Heart right ventricle (tissue), 16 donors: ENCODE measurements at regions not wholly inside any gene's neighbourhood (a gene's known extent, or its start where the extent isn't known, plus 50 kb on each side); places are given as distances from the start of the nearest gene placed in this dataset.

Experiments used
- ATAC-seq, 8 donors: fragments of 200-7000 bp; cut with Tn5 transposase; one replicate each; pipeline ENCODE4 v1.9.1; 2020; ENCODE audit warnings: mild to moderate bottlenecking in 8 of 8, moderate library complexity in 8 of 8, moderate number of reproducible peaks in 1 of 8
- DNase-seq, 2 donors: peaks; one replicate each; pipeline ENCODE4 v3.0.0-alpha.2; 2020
- H3K27ac ChIP-seq, 10 donors: fragments of 200-600 bp; sonication (generic) in 2 of 10; one replicate each; pipeline versions ENCODE4 v1.5.0 to v1.8.0; 2020 to 2022; ENCODE audit warnings: mild to moderate bottlenecking in 3 of 10
- H3K27me3 ChIP-seq, 7 donors: fragments of 200-600 bp; one replicate each; pipeline ENCODE4 v1.8.0; 2021 to 2022; ENCODE audit warnings: mild to moderate bottlenecking in 2 of 7
- H3K36me3 ChIP-seq, 9 donors: fragments of 200-600 bp; sonication (generic) in 1 of 9; one replicate each; pipeline versions ENCODE4 v1.5.0 to v1.8.0; 2020 to 2022; ENCODE audit warnings: mild to moderate bottlenecking in 2 of 9
- H3K4me1 ChIP-seq, 9 donors: fragments of 200-600 bp; sonication (generic) in 1 of 9; one replicate each; pipeline versions ENCODE4 v1.5.0 to v1.8.0; 2020 to 2022; ENCODE audit warnings: mild to moderate bottlenecking in 4 of 9
- H3K4me3 ChIP-seq, 10 donors: fragments of 200-600 bp; sonication (generic) in 2 of 10; one replicate each; pipeline versions ENCODE4 v1.5.0 to v1.8.0; 2020 to 2022; ENCODE audit warnings: mild to moderate bottlenecking in 7 of 10, moderate library complexity in 2 of 10
- H3K9me3 ChIP-seq, 11 donors: fragments of 200-600 bp in 10 of 11; sonication (generic) in 2 of 11; one replicate each; pipeline versions ENCODE4 v1.5.0 to v1.8.0; 2013 to 2022; ENCODE audit warnings: mild to moderate bottlenecking in 2 of 11, control low read depth in 1 of 11, moderate library complexity in 1 of 11
- WGBS, 2 donors: extraction: QIAGEN DNeasy Blood & Tissue Kit; methylation state at CpG; one replicate each; pipeline ENCODE4 v1.1.7; 2013; ENCODE audit warnings: inconsistent platforms in 1 of 2; 5-methylcytosine and 5-hydroxymethylcytosine counted together
- intact Hi-C, 10 donors: fragments of 100-400 bp; cut with DNase I; formaldehyde crosslinking; loops; one replicate each; pipeline versions ENCODE4 v1.11.1 to v1.14.2; 2022
- TF ChIP-seq, protein P1 (sequence below), 9 donors: fragments of 200-600 bp; sonication (generic) in 2 of 9; IDR thresholded peaks; one replicate each; pipeline versions ENCODE4 v1.5.0 to v1.8.0; 2021 to 2022; ENCODE audit warnings: antibody characterized with exemption in 9 of 9, mild to moderate bottlenecking in 5 of 9, moderate library complexity in 1 of 9
- donor health status: Arrhythmogenic right ventricular cardiomyopathy.
- donor health status: ischemic (EF 13 %, LVEDD 7.1; RV severe dilation, severe dysfunction).
- donor health status: healthy with polysubstance abuse.
- donor health status: DM: no; HTN: yes; CAD: no.
- donor health status: DM: no; HTN: no; CAD: no.
- donor health status: ischemic (EF 25% LVEDD 6.9; RV normal size, moderate dysfunction).
- donor health status: ischemic (EF 25% LVEDD 5.7; RV mildly dilated, moderate dysfunction).
- donor health status: healthy.
- donor health status: DM: yes; HTN: yes; CAD: no.
- donor health status: Ischemic cardiomyopathy.
- donor health status: ischemic (EF 35%, LVEDD 5.7; RV mildly dilated, moderate dysfunction).
- donor health status: nonischemic (EF 11% LVEDD 7.7; RV severe dilation, severe dysfunction).
- donor health status: DM: yes; HTN: yes; CAD: no.
- donor health status: PGD.
- donor health status: ischemic (EF 29% LVEDD 5.4; RV normal size, mild dysfunction).
- donor health status: nonischemic (EF 23%, LVEDD 6.1; RV moderate dilation, normal function).

DNA sequence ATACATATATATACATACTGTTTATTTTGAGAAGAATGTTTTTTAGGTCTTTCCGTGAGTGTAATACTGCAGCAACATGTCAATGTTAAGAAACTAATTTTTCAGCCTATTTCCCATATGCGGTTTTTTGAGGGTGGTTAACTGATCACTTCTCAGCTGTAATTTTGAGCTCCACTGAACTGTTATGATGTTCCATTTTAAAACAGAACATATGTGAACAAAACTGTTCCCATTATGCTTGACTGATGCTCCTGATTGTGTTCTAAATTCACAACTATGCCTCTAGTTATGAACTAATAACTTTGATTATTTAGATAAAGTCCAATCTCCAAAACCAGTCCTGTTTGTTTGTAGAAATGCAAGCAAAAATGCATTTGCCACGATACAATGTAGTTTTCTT is 511.2 kb upstream of the FSIP2 start:
- intact Hi-C loops = no loop called here
- H3K4me3 ChIP-seq = no peak overlapping the region
- no peaks in the 10 kb centered on the region for H3K27me3 ChIP-seq
- H3K27ac ChIP-seq = no peak overlapping the region
- TF ChIP-seq, protein P1, sequence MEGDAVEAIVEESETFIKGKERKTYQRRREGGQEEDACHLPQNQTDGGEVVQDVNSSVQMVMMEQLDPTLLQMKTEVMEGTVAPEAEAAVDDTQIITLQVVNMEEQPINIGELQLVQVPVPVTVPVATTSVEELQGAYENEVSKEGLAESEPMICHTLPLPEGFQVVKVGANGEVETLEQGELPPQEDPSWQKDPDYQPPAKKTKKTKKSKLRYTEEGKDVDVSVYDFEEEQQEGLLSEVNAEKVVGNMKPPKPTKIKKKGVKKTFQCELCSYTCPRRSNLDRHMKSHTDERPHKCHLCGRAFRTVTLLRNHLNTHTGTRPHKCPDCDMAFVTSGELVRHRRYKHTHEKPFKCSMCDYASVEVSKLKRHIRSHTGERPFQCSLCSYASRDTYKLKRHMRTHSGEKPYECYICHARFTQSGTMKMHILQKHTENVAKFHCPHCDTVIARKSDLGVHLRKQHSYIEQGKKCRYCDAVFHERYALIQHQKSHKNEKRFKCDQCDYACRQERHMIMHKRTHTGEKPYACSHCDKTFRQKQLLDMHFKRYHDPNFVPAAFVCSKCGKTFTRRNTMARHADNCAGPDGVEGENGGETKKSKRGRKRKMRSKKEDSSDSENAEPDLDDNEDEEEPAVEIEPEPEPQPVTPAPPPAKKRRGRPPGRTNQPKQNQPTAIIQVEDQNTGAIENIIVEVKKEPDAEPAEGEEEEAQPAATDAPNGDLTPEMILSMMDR (IDR thresholded peaks at IDR 0.05) = no peak
- peaks cover 0 to 9% (median 0%) of the 10 kb centered on the region in 11 donors for H3K9me3 ChIP-seq
- ATAC-seq = no peak
- 74 to 78% methylated on average over 3 of the region's 3 CpGs for WGBS, 2 donors
- no peak for DNase-seq
- H3K36me3 ChIP-seq = no peaks in the 10 kb centered on the region
- H3K4me1 ChIP-seq = no peaks in the 10 kb centered on the region

DNA sequence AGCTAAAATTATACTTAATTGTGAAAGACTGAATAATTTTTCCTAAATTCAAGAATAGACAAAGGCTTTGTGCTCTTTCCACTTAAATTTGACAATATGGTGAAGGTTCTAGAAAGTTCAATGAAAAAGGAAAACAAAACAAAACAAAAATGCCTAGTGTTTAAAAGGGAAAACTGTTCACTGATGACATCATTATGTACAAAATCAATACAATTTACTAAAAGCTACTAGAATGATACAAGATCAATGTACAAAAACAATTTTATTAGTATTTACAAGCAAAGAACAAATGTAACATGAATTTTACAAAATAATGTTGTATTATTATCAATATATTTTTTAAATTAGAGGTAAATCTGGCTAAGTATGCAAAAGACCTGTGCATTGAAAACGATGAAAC is 499.1 kb upstream of the FSIP2 start:
- no peak for ATAC-seq
- TF ChIP-seq, protein P1 (IDR thresholded peaks at IDR 0.05) = no peak
- H3K4me3 ChIP-seq = no peak overlapping the region
- intact Hi-C loops = no loop called here
- no peak overlapping the region for H3K27ac ChIP-seq
- H3K27me3 ChIP-seq = no peaks in the 10 kb centered on the region
- H3K4me1 ChIP-seq = no peaks in the 10 kb centered on the region
- 61 to 68% methylated on average over 1 of the region's 1 CpG for WGBS, 2 donors
- DNase-seq = no peak
- peaks cover 0 to 44% (median 9%) of the 10 kb centered on the region in 11 donors for H3K9me3 ChIP-seq
- no peaks in the 10 kb centered on the region for H3K36me3 ChIP-seq

DNA sequence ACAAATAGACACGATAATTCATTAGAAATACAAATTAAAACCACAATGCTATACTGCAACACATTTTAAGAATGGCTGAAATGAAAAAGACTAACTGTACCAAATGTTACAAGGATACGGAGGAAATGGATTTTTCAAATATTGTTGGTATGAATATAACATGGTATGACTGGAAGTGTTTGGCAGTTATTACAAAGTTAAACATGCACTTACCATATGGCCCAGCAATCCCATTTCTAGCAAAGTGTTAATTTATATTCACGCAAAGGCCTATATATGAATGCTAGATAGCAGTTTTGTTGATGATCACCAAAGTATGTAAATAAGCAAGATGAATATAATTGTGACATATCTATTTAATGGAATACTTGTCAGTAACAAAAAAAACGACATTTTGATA is 497.8 kb upstream of the FSIP2 start:
- Histone ChIP-seq H3K27me3 (no peaks in the 10 kb centered on the region), H3K9me3 (peaks cover 0 to 35% (median 9%) of the 10 kb centered on the region in 11 donors), H3K4me3 (no peak overlapping the region), H3K27ac (no peak overlapping the region), H3K4me1 (no peaks in the 10 kb centered on the region), H3K36me3 (no peaks in the 10 kb centered on the region)
- ATAC-seq = no peak
- TF ChIP-seq, protein P1 (IDR thresholded peaks at IDR 0.05) = no peak
- DNase-seq = no peak
- intact Hi-C loops = no loop called here
- 68 to 73% methylated on average over 4 of the region's 4 CpGs for WGBS, 2 donors

DNA sequence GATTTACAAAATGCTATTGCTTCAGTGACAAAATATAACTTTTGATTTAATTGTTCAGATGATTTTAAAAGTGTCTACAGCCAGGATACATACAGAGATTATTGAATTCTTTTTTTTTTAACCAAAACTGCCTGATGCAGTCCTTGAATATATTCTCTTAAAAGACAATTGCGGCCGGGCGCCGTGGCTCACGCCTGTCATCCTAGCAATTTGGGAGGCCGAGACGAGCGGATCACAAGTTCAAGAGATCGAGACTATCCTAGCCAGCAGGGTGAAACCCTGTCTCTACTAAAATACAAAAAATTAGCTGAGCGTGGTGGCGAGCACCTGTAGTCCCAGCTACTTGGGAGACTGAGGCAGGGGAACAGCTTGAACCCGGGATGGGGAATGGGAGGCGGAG is 497.0 kb upstream of the FSIP2 start:
- H3K27ac ChIP-seq = no peak overlapping the region
- no peaks in the 10 kb centered on the region for H3K4me1 ChIP-seq
- DNase-seq = no peak
- H3K36me3 ChIP-seq = no peaks in the 10 kb centered on the region
- intact Hi-C loops = no loop called here
- no peaks in the 10 kb centered on the region for H3K27me3 ChIP-seq
- ATAC-seq = no peak
- 85 to 90% methylated on average over 13 of the region's 13 CpGs for WGBS, 2 donors
- no peak overlapping the region for H3K4me3 ChIP-seq
- peaks cover 0 to 28% (median 4%) of the 10 kb centered on the region in 11 donors for H3K9me3 ChIP-seq
- TF ChIP-seq, protein P1 (IDR thresholded peaks at IDR 0.05) = no peak
